ENCODE measurements at regions not wholly inside any gene's neighbourhood (a gene's known extent, or its start where the extent isn't known, plus 50 kb on each side); places are given as distances from the start of the nearest gene placed in this dataset.

DNA sequence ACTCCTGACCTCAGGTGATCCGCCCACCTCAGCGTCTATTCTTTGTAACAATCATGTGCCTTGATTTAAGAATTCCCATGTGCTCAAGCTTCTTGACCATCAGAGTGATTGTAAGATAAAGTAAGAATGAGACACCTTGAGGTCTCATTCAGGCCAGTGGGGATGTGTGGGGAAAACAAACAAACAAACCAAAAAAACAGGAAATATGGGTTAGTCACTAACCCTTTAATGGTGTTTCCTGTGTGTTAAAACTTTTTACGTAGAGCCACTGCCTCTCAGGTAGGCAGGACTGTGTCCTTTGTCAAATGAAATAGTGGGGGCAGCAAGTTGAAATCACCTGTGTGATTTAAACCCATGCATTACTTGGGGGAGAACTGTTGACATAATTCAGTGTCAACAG, 91.5 kb upstream of the DHRSX start:
- TF ChIP-seq, protein P1, sequence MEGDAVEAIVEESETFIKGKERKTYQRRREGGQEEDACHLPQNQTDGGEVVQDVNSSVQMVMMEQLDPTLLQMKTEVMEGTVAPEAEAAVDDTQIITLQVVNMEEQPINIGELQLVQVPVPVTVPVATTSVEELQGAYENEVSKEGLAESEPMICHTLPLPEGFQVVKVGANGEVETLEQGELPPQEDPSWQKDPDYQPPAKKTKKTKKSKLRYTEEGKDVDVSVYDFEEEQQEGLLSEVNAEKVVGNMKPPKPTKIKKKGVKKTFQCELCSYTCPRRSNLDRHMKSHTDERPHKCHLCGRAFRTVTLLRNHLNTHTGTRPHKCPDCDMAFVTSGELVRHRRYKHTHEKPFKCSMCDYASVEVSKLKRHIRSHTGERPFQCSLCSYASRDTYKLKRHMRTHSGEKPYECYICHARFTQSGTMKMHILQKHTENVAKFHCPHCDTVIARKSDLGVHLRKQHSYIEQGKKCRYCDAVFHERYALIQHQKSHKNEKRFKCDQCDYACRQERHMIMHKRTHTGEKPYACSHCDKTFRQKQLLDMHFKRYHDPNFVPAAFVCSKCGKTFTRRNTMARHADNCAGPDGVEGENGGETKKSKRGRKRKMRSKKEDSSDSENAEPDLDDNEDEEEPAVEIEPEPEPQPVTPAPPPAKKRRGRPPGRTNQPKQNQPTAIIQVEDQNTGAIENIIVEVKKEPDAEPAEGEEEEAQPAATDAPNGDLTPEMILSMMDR (IDR thresholded peaks at IDR 0.05; ENCODE audit: low read depth, low read length, missing input control): no peak
- no peak for TF ChIP-seq JUND (IDR thresholded peaks at IDR 0.05)
- no peak for TF ChIP-seq HNF4G (IDR thresholded peaks at IDR 0.05)
- TF ChIP-seq TAF1 (conservative IDR thresholded peaks at IDR 0.05): no peak
- TF ChIP-seq YY1 (IDR thresholded peaks at IDR 0.05): no peak
- no peak for TF ChIP-seq NR2F2 (IDR thresholded peaks at IDR 0.05)
- no peak for TF ChIP-seq FOXA1 (IDR thresholded peaks at IDR 0.05)
- TF ChIP-seq SP1 (IDR thresholded peaks at IDR 0.05): no peak
- TF ChIP-seq, protein P2, sequence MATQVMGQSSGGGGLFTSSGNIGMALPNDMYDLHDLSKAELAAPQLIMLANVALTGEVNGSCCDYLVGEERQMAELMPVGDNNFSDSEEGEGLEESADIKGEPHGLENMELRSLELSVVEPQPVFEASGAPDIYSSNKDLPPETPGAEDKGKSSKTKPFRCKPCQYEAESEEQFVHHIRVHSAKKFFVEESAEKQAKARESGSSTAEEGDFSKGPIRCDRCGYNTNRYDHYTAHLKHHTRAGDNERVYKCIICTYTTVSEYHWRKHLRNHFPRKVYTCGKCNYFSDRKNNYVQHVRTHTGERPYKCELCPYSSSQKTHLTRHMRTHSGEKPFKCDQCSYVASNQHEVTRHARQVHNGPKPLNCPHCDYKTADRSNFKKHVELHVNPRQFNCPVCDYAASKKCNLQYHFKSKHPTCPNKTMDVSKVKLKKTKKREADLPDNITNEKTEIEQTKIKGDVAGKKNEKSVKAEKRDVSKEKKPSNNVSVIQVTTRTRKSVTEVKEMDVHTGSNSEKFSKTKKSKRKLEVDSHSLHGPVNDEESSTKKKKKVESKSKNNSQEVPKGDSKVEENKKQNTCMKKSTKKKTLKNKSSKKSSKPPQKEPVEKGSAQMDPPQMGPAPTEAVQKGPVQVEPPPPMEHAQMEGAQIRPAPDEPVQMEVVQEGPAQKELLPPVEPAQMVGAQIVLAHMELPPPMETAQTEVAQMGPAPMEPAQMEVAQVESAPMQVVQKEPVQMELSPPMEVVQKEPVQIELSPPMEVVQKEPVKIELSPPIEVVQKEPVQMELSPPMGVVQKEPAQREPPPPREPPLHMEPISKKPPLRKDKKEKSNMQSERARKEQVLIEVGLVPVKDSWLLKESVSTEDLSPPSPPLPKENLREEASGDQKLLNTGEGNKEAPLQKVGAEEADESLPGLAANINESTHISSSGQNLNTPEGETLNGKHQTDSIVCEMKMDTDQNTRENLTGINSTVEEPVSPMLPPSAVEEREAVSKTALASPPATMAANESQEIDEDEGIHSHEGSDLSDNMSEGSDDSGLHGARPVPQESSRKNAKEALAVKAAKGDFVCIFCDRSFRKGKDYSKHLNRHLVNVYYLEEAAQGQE (IDR thresholded peaks at IDR 0.05): no peak
- no peak for TF ChIP-seq GABPA (IDR thresholded peaks at IDR 0.05 in 1 of 2, conservative IDR thresholded peaks at IDR 0.05 in 1 of 2)
- TF ChIP-seq, protein P3, sequence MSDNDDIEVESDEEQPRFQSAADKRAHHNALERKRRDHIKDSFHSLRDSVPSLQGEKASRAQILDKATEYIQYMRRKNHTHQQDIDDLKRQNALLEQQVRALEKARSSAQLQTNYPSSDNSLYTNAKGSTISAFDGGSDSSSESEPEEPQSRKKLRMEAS (IDR thresholded peaks at IDR 0.05): no peak
- TF ChIP-seq, protein P4, sequence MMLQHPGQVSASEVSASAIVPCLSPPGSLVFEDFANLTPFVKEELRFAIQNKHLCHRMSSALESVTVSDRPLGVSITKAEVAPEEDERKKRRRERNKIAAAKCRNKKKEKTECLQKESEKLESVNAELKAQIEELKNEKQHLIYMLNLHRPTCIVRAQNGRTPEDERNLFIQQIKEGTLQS (IDR thresholded peaks at IDR 0.05): no peak
- TF ChIP-seq FOXA2 (IDR thresholded peaks at IDR 0.05): no peak

Measured in liver (tissue), 3 donors.